PC-9 (cell line): ENCODE measurements at regions not wholly inside any gene's neighbourhood (a gene's known extent, or its start where the extent isn't known, plus 50 kb on each side); places are given as distances from the start of the nearest gene placed in this dataset.

Experiments used
- EZH2 ChIP-seq: fragments of 200-600 bp; sonication (generic); IDR thresholded peaks from 2 replicates; pipeline ENCODE4 v1.8.0; 2017; ENCODE audit warnings: antibody characterized with exemption, low read depth
- TF ChIP-seq, protein P1 (sequence below): fragments of 200-600 bp; sonication (generic); conservative IDR thresholded peaks from 2 replicates; pipeline ENCODE4 v1.6.1; 2017; ENCODE audit warnings: mixed run types, antibody characterized with exemption, mild to moderate bottlenecking, moderate library complexity

GRCh38 chr2:106708209-106708608 lies 177.8 kb downstream of the ST6GAL2 start:
- TF ChIP-seq, protein P1, sequence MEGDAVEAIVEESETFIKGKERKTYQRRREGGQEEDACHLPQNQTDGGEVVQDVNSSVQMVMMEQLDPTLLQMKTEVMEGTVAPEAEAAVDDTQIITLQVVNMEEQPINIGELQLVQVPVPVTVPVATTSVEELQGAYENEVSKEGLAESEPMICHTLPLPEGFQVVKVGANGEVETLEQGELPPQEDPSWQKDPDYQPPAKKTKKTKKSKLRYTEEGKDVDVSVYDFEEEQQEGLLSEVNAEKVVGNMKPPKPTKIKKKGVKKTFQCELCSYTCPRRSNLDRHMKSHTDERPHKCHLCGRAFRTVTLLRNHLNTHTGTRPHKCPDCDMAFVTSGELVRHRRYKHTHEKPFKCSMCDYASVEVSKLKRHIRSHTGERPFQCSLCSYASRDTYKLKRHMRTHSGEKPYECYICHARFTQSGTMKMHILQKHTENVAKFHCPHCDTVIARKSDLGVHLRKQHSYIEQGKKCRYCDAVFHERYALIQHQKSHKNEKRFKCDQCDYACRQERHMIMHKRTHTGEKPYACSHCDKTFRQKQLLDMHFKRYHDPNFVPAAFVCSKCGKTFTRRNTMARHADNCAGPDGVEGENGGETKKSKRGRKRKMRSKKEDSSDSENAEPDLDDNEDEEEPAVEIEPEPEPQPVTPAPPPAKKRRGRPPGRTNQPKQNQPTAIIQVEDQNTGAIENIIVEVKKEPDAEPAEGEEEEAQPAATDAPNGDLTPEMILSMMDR, result no peak
- no peak for TF ChIP-seq EZH2
